GM21529 (cell line): ENCODE measurements at regions not wholly inside any gene's neighbourhood (a gene's known extent, or its start where the extent isn't known, plus 50 kb on each side); places are given as distances from the start of the nearest gene placed in this dataset.

Source experiments
- ATAC-seq: cut with Tn5 transposase; IDR thresholded peaks from one replicate; pipeline ENCODE4 v1.9.1; 2021; ENCODE audit not compliant: unreplicated experiment

DNA sequence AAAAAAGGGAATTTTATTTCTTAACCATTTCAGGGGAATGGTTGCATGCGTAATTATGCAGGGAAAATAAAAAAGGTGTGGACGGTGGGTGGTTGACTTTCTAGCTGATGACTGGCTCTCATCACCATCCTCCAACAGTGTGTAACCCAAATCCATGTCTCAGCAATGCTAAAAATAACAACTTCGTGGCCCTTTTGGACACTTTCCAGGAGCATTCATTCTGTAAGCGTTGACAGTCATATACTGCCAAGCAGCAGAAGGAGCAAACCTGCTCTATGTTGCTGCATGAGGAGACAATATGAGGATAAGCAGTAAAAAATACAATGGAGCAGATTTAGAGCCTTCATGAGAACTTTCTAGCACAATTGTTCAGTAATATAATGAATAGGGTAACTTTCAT is 189.1 kb downstream of the ANXA2 start:
- ATAC-seq = no peak

DNA sequence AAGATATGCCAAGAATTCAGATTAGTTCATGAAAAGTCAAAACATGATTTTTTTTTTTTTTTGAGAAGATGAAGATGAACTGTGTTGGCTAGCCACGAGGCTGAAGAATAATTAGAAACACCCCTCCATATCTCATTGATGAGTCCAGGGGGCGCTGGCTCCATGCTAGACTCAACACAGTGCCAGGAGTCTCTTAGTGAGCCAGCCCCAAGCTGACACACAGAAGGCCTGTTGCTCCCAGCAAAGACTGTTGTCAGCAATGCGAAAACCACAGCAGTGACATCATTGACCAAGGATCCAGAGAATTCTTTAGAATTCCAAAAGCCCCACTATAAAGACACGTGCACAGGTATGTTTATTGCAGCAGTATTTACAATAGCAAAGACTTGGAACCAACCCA is 185.2 kb downstream of the ANXA2 start:
- no peak for ATAC-seq

DNA sequence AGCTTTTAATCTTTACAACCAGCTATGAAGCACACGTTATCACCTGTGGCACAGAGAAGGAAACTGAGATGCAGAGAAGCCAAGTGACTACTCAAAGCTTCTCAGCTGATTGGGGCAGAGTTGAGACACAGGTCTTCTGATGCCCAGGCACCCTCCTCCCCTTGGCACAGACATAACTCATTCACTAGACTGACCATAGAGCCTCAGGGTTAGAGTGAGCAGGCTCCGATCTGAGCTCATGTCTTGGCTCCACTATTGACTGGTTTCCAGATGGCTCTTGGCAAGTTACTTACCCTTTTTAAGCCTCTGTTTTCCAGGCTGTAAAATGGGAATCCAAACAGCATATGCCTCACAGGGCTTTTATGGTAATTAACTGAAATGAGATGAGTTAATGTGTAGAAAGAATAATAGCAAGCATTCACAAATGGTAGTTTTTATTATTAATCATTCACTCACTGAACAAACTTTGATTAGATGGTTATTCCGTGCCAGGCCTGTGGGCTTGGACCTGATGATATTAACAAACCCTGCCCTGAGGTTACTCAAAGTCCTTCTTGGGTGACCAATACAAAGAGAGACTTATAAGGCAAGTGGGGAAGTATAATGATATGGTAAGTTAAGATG is 184.3 kb downstream of the ANXA2 start:
- ATAC-seq = no peak

DNA sequence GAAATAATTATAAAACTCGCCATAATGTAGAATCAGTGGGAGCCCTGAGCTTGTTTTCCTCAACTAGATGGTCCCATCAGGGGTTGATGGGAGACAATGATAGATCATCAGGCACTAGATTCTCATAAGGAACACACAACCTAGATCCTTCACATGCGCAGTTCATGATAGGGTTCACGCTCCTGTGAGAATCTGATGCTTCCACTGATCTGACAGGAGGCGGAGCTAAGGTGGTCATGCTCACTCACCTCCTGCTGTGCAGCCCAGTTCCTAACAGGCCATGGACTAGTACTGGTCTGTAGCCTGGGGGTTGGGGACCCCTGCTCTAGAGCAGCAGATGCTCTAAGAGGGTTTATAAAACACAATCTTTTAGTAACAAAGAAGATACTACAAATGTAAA is 183.6 kb downstream of the ANXA2 start:
- no peak for ATAC-seq

DNA sequence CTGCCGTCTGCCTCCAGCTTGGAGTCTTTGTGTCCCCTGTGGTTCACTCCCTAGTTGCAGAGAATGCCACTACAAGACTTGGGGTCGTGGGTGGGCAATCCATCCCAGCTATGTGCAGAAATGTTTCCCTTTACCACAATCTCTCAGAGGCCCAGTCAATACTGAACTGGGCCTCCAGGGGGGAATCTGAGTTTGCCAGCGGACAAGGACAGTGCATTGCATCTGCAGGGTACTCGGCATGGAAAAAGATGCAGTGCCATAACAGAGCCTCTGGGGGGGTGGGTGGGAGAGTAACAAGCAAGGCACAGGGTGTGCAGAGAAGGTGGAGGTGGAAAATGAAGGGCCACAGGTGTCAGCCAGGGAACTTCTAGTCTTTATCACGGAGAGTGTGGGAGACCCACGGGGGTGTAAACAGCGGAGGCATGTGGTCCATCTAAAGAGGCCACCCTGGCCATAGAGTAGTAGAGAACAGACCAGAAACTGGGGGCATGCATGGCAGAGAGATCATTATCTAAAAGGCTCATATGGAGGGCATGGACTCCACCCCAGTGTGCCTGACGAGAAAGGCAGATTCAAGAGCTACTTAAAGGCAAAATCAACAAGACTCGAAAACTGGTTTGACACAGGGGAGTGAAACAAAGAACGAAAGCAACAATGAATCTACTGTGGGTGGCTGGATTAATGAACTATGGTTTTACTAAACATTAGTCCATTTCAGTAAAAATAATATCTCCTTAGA is 182.4 kb downstream of the ANXA2 start:
- no peak for ATAC-seq

DNA sequence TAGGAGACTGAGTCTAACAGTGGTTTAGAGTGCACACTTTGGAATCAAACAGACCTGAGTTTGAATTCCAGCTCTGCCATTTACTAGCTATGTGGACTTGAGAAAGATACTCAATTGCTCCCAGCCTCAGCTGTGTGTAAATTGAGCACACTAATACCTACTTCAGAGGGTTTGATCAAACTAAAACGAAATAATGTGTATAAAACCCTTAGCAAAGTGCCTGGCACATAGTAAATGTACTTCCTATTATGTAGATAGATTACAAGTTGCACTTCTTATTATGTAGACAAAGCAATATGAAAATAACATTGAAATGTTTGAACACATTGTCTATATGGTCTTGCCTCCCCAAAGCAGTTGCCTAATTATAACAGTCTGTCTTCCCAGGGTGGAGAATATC is 180.6 kb downstream of the ANXA2 start:
- ATAC-seq = no peak

DNA sequence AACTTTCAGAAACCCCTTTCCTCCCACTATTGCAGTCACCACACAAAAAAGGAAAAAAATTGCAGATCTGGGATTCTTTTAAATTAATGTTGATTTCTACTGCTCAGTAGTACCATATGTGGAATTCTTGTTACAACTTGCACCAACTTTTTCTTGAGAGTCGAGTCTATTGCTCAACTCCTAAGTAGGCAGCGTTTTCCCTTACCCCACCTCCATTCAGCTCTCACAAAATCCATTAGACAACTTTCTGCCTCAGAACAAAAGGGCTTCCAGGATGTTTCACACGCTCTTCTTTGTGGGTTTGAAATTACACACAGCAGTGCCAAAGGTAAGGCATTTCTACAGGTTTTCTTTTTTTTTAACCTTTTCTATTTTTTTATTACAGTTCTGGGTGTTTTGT is 179.5 kb downstream of the ANXA2 start:
- no peak for ATAC-seq

DNA sequence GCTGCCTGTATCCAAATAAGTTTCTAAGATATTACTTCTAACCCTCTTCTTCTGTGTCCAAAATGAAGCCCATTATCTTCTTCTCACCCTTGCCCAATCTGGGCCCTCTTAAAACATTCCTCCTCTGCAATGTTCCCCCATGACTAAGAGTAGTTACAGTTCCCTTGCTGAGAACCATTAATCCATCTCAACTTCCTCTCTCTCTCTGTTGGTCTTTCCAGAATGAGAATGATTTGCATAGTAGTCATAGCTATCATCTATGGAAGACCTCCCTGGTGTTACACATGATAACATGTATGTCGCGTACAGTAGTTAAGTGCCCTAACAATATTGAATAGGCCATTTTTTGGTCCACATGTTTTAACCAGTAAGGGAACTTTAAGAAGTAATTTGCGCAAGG is 177.9 kb downstream of the ANXA2 start:
- ATAC-seq = no peak

DNA sequence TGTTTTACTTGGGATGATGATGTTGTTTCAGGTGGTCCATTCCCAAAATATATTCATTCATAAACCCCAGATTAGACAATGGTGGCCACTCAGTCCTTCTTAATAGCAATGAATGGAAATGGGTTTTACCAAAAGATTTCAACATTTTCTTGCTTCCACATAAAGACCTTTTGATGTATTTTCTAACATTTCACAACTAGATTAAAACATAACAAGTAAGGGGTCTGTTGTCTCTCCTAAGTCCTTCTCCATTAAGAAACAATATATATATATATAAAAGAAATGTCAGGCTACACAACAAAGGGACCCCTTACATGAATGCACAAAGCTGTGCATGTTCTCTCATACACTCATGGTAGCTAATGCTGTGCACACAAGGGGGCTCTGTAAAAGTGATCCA is 176.4 kb downstream of the ANXA2 start:
- ATAC-seq = no peak

DNA sequence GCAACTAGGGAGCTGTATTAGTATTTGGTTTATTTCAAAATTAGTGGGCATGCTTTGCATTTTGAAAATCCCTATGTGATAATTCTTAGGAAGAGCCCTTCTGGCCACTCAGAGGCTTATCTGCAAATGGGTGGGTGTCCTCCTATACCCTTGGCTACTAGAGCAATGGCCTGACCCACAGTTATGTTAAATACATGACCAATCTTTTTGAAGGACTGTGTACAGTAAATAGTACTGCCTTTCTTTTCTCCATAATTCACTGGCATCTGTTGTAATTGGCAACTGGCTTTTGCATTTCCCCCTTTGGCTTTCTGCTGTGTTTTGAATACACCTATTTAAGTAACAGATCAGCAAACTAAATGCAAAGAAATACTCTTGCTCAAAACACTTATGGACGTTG is 175.4 kb downstream of the ANXA2 start:
- ATAC-seq = no peak

DNA sequence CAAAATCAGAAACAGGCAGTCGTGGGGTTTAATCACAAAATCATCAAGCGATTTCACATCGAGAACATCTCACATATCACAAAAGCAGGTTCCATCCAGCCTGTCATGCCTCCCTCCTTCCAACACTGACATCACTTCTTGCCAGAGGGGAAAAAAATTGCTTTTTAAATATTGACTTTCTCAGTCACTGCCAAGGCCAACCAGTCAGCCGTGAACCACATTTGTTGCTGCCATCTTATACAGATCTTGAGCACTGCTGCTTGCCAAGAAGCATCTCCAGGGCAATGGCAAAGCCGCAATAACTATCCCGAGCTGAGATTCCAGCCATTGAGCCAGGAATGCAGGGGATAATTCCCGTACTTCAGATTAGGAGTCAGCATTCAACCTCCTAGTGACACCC is 174.6 kb downstream of the ANXA2 start:
- no peak for ATAC-seq

DNA sequence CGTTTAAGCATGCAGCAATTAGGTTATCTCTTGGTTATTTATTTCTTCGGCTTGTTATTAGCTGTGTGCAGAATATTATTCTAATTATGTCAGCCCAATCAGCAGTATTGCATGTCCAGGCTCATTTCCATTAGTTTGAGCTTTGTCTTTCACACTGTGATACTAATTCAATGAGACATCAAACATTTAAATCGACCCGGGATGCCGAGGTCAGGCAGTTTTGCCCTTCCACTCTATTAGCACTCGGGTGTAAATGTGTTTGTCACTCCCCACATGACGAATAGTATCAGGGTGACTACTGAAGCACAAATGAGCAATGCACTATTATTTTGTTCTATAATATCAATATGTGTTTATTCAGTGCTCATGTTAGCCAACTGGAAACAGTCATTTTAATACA is 170.9 kb downstream of the ANXA2 start:
- ATAC-seq = no peak

DNA sequence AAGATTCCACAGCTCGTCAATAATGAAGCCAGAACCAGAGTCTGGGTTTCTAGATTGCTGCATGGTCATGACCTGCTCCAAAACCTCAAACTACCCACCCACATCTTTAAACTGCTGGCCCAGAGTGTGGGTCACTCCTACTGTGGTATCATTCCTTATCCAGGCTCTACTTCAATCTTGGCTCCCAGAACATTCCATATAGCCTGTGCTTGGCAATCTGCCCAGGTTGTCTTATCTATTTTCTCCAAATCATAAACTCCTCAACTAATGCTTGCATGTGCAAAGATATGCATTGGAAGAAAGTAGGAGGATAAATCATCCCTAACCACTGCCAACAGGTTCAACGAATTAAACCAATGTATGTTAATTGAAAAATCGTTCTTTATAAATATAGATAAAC is 169.7 kb downstream of the ANXA2 start:
- no peak for ATAC-seq

DNA sequence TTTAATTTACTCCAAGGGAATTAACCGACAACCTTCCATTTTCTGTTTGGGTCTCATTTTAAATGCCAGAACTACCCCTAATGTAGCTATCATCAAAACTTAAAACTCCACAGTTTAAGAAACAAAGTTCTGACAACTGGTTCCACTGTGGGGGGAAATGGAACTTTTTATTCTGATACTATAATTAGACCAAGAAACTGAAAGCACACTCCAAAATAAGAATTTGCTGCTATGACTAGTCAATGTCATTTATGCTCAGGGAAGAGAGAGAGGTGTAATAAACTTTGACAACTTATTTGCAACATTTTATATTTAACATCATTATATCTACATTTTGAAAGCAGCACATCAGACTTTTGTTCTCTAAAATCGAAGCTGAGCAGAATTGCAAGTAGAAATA is 169.2 kb downstream of the ANXA2 start:
- ATAC-seq = no peak

DNA sequence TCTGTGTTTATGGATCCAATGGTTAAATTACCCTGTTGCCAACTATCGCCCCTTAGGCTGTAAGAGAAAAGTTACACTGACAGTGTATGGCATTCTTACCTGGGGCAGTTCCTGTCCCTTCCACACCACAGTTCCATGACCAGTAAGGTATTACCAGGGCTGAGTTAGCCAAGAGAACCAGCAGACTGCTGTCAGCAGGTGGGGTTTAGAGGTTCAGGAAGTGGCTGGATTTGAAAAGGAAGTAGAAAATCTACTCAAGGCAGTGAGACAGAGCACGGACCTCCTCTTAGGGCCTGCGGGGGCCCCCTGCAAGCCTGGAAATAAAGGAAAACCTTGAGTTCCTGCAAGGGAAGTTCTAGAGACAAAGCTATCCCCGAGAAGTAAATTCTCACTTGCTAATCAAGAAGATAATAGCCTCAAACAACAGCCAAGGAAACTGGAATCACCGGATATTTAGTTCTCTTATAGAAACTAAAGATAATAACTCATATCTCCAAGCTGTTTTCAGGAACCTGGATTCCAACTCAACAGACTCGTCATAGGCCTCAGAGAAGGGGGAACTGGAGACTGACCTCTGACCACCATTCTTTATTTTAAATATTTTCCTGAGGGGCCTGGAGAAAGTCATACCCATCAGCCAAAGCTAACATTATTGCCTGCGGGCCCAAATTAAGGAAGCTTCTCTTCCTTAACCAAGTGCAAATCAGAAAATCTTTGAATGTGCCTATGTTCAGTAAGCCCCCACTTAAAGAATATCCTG is 161.7 kb downstream of the ANXA2 start:
- ATAC-seq = no peak

DNA sequence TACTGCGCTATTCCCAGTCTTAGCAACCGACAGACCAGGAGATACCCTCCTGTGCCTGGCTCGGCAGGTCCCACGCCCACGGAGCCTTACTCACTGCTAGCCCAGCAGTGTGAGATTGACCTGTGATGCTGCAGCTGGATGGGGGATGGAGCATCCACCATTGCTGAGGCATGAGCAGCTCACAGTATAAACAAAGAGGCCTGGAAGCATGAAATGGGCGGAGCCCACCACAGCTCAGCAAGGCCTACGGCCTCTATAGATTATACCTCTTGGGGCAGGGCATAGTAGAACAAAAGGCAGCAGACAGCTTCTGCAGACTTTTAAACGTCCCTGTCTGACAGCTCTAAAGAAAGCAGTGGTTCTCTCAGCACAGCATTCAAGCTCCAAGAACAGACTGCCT is 160.3 kb downstream of the ANXA2 start:
- ATAC-seq = no peak

DNA sequence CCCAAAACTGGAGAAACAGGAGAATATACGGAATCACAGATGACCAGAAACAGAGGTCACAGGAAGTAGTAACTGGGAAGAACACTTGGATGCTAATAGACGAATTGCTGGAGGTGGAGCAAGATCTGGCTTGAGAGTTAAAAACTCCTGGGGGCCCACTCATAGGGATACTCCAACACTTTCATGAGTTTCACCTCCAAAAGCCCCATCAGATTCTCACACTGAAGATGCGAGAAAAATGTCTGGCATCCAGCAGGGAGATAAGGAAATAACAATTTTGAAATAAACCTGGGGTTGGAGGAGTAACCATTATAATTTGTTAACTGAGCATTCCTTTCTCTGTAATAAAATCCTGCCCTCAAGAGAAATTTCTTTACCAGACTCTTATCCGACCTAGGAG is 154.0 kb downstream of the ANXA2 start:
- no peak for ATAC-seq

DNA sequence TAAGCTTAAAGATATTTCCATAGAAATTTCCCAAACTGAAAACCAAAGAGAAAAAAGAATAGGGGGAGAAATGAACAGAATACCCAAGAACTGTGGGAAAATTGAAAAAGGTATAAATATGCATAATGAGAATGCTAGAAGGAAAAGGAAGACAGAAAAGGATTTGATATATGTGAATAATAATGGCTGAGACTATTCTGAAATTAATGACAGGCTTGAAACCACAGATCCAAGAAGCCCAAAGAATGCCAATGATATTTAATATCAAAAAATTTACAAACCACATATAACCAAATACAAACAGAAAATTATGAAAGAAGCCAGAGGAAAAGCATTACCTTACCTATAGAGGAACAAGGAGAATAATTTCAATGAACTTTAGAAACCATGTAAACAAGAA is 153.0 kb downstream of the ANXA2 start:
- no peak for ATAC-seq

DNA sequence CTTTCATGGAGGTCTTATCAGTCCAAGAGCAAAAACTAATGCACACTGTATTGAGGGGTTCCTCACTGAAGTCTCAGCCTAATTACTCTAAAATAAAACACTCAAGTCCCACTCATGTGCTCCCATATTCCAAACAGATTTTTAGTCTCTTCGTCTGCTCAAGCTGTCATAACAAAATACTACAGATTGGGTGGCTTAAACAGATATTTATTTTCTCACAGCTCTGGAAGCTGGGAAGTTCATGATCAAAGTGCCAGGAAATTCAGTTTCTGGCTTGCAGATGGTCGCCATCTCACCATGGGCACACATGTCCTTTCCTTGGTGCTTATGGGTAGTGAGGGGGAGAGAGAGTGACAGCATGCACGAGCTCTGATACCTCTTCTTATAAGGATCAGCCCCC is 147.5 kb downstream of the ANXA2 start:
- no peak for ATAC-seq

DNA sequence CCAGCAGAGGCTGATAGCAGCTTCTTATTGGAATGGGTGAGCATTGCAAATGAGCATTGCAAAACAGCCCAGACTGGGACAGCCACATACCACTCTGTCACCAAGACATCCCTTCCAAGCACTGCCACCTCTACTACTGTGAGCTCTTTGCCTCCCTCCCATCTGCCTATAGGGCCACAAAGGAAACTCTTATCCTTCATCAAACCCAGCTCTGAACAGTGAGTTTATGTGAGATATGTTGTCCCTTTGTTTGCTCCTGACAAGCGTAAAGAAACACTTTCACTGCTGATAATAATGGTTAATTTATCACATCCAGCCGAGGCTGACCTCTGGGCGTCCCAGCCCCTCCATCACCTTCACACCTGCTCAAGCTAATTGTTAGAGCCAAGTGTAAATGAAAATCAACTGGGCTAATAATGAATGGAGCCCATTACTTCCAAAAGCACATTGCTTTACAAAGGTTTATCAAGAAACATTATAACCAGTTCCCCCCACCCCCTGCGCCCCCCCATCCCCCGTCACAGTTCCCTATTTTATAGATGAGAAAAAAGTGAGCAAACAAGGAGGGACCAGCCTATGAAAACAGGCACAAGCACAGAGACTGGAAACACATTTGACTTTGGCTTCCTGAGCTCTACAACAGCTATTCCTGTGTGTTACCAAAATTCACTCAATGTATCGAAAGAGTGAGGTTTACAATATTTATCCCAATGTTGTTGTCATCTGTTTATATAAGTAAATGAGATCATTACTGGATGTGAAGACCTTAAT is 146.3 kb downstream of the ANXA2 start:
- no peak for ATAC-seq

DNA sequence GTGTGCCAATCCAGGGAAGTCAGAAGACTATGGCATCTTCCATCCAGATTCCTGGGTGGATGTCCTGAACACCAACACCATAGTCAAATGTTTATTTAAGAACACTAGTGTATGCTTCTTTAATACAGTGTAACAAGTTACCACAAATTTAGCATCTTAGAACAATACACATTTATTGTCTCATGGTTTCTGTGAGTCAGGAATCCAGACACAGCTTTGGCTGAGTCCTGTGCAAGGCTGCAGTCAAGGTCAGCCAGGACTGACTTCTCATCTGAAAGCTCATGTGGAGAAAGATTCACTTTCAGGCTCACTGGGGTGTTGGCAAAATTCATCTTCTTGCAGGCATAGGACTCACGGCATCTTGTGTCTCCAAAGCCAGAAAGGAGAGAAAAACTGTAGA is 143.4 kb downstream of the ANXA2 start:
- ATAC-seq = no peak

DNA sequence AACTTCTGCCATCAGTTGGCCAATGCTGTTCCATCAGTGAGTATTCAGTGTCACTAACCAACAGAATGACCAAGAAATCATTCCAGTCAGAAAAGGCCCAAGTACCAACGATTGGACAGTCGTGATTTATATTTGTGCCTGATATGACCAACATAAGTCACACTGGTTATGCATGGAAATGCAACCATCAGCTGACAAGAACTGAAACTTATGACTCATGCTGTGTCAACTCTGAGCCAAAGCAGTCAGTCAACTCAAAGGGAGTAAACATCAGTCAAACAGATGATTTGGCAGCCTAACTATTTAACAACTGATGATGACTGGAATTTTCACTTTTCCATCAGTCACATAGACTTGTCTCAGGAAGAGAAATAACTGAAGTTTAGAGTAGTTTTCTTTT is 142.4 kb downstream of the ANXA2 start:
- peak; percentile 92 for ATAC-seq
